GM21529 (cell line): ENCODE measurements at regions not wholly inside any gene's neighbourhood (a gene's known extent, or its start where the extent isn't known, plus 50 kb on each side); places are given as distances from the start of the nearest gene placed in this dataset.

ENCODE experiments used
- ATAC-seq: cut with Tn5 transposase; IDR thresholded peaks from one replicate; pipeline ENCODE4 v1.9.1; 2021; ENCODE audit not compliant: unreplicated experiment

DNA sequence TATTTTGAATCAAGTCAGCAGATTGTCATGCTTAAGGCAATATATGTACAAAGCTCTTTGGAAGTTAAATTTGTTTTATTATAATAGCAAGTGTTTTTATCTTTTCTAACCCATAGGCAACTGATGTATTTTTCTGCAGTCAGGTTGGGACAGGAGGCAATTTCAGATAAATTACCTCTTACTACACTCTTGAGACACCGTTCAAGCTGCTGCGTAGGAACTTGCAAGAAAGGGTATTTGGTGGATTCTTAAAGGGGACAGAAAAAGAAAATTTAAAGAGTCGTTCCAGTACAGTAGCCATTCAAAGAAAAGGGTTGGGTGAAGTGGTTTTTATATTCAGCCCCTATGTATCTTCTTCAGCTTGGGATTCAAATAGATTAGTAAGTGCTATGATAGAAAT is 112.4 kb upstream of the APC start:
- ATAC-seq = no peak

DNA sequence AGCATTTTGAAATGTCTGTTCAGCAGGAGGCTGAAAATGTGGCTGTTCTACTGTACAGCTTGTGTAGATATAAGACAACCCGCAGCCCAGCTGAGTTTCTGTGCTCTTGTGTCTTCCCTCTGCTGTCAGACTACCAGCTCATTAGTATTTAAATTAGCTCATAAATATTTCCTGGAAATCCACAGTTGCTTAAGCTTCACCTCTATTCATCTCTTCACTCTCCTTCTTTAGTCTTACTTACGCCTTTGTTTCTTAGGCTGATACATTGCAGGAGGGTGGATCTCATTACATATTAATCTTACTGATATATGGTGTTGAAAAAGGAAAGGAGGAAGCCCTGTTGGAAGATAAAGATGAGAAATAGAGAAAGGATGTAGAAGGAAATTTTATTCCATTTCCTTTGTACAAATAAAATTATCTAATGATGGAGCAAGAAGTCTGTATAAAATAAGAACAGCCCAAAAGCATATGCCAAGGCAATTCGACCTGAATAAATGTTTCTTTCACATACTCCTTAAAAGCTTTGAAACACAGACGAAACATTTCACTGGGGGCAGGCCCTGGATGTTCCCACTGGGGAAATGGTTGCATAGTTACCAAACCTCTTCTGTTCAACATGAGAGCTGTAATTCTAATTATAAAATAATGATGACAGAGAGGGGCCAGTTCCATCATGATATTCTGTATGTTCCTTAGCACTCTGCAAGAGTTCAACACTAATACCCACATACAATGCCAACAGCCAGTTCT is 111.8 kb upstream of the APC start:
- ATAC-seq = no peak

DNA sequence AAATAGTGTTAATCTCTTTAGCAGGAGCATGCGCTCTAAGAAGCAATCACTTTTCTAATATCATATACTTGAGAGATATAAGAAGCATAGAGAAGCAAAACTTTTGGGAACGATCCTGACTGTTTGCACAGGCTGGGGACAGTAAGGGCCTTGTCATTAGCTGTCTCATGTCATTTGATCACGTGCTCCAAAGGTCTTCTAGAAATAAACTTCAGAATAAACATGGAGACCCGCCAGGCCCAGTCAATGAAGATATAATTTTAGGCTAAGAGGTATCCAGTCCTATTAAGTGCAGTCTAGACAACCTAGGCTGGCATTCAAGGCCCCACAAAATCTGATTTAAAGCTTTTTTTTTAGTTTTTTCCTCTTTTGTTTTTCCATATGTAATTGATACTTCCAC is 111.0 kb upstream of the APC start:
- no peak for ATAC-seq

DNA sequence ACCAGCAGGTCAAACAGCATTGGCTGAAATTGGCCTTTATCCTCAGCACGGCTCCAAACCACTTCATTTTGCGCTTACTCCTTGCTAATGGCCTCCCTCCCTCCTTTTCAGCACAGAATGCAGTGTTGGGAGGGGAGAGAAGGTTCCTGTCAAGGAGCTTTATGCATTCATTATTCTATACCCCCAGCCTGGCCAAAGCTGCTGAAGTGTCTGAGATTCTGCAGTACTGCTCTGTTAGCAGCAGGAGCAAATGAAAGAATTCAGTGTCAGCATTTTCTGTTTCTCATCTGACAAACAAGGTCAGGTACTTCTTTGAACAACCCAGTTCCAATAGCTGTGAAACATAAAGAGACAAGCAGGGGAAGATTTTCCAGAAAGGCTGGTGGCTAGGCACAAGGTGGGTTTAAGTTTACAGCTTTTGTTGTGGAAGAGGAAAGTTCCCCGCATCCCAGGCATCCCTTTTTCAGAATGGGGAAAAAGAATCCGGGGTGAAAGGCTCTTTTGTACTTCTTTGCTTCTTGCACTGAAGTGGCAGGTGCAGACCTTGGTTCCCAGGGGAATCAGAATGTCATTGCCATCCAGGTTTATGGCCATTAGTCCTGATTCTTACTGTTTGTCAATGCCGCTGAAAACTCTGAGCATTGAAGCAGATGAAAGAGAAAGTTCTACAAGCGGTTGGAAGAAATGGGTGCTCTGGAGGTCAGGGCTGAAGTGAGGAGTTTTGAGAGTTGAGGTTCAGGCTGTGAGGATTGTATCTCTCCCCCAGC is 109.3 kb upstream of the APC start:
- ATAC-seq = no peak

DNA sequence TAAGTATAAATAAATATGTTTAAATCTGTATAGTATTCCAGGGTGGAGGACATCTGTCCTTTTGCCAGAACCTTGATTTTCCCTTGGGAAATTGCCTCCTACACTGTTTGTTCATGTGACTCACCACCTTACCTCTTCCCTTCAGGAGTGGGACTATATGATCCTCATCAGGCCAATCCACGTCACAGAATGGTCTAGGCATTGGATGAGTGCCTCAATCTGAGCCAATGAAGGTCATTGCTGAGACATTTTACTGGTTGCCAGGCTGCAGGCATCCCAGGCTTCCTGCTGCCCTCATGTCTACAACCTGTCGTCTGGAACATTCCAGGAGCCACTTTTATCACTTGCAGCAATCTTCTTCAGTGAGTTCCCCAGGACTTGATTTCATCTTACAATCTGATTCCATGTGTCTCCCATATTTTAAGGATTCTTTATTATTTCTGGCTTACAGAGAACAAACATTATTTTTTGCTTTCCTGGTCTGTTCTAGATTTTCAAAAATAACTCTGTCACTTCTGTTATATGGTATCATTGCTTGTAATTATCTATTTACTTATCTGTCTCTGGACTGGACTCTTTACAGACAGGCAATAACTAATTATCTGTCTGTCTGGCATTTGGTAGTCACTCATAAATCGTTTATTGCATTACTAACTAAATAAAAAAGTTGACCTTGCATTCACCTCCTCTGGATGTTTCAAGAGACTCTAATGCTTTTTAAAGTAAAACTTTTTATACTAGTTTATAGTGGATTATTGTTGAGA is 107.3 kb upstream of the APC start:
- no peak for ATAC-seq

DNA sequence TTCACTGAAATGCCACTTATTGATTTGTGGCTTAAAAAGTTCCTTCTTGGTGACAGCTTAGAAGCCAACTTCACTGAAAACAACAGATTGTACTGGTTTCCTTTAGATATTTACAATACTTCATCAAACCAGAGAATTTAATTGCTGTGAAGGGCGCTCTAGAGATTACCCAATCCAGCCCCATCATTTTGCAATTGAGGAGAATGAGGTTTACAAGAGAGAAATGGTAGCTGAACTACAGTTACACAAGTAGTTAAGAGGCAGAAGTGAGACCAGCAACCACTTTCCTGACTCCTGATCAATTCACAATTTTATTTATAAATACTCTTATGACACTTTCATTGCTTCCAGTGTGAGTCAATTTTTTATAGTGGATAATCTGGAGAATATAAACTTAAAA is 103.5 kb upstream of the APC start:
- no peak for ATAC-seq

DNA sequence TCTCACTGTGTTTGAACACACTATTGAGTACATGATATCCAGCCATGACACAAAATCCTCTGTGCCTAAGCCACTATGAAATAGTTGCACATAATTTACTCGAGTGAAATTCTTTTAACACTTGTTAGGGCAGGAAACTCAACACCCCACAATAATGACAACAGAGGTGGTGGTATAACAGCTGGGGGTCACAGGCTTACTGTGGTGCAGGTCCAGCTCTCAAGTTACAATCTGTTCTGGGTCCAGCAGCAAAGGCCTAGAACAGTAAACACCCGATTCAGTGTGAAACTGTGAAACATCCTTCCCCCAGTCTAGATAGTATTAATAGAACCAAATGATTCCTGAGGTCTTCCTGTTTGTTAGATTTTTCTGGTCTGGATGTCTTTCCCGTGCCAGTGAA is 102.9 kb upstream of the APC start:
- no peak for ATAC-seq

DNA sequence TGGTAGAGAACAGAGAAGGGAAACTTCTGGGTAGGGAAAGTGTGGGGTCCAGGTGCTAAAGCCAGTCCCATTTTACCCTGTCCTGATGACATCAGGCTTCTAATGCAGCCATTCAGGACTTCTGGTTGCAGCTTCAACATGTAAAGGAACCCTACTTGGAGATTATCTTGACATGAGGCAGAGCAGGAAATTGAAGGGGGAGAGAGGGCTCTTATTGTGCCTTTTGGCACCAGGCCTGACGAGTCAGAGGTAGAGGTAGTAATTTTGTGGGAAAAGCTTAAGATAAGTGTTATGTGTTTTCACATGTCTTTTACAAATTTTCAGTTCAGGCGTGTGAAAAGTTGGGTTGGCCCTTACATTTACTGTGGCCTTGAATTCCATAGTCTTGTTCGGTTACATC is 102.4 kb upstream of the APC start:
- no peak for ATAC-seq

DNA sequence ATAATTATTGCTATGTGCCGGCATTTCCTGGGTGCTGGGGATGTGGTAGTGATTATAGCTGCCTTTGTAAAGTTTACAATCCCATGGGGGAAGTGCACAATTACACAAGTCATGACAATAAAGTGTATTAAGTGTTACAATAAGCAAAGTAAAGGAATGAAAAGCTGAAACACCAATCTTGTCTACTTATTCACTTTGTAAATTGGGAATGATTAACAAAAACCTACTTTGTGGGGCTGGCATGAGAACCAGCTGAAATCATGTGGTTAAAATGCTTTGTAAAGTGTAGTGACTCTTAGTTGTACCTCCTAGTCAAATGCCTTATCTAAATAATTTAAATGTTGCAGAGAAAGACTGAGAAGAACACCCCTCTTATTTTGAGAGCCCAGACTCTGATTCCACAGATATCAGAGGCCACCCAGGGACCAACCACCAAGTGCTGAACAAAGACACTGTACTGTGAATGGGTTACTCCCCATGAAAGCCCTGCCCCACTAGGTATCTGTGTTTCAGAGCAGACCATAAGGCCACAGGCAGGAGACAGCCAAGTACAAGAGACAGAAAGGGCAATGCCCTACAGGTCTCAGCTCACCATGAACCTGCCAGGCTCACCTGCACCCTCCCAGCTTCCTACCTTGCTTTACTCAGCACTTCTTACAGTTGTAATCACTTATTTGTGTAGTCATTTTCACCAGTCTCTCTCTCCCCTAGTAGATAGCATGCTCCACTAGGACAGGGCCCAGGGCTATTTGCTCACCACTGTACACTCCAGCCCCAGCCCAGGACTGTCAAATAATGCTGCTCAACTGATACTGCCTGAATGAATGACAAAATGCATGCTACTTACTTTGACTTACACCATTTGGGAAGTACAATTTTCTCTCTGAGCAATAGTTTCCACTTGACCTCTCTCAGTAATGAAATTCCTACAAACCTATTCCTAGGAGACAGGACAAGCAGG is 101.6 kb upstream of the APC start:
- no peak for ATAC-seq

DNA sequence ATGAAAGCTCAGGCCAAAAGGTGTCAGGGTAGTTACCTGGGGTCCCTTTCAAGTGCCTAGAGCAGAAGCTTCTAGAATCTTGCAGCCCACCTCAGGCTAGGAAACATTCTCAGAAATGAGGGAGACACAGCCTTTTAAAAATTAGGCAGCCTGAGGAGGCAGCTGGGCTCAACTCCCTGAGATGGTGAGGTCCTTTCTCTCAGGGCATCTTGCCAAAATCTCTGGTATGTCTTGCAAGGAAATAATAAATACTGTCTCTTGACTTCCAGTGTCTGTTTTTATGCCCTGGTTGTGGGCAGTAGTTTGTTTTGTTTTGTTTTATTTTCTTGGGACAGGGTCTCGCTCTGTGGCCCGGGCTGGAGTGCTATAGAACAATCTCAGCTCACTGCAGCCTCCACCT is 100.9 kb upstream of the APC start:
- ATAC-seq = no peak

DNA sequence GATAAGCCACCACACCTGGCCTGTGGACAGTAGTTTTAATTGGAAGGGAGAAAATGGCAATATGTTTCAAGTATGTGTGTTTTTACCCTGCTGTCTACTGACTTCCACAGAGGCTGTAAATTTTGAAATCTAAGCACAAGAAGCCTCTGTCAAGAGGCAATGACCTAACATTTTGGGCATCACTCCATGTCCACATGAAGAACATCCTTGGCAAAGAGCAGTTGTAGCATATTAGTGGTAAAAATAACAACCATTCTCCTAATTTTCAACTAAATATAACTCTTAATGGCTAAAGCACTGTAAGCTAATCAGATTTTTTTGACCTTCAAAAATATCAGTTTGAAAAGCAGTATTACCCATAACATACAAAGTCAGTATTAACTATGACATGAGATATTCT is 100.3 kb upstream of the APC start:
- no peak for ATAC-seq

DNA sequence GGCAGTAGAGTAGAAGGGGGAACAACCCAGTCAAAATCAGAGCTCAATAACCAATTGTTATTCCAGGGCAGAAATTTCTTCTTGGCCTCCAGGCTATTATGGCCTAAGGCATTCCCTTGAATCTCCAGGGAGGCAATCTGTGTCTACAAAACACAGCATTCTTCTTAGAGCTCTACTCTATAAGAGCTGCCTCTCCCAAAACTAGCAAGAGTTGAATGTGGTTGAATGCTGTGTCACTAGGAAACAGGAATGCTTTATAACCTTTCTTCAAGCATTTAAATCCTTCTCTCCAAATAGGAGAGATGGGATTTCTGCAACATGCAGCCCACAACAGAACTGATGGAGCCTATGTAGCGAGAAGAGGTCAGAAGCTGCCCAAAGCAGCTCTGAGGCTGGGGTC is 97.1 kb upstream of the APC start:
- ATAC-seq = no peak

DNA sequence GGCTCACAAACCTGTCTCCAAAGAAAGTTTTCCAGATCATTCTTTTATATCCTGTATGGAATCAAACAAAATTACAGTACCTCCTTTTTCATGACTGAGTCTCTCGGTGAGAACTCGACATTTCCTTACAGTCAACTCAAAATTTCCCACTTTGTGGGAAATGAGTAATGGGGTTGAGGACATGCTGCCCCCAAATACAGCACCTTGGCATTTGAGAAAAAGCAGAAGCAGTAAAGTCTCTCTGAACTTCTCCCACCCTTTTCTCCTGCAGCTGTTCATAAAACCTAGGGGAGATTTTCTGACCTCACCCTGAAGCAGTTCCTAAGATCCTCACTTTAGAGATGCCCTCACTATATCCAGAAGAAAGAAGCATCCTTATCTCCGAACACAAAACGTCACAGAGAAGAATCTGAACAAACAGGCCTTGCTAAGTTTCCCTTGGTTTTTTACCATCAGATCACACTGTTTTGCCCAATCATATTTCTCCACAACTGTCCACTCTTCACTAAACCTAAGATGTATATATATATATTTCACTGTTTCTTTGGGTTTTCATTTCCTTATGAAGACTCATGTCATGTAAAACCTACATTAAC is 96.1 kb upstream of the APC start:
- ATAC-seq = no peak

DNA sequence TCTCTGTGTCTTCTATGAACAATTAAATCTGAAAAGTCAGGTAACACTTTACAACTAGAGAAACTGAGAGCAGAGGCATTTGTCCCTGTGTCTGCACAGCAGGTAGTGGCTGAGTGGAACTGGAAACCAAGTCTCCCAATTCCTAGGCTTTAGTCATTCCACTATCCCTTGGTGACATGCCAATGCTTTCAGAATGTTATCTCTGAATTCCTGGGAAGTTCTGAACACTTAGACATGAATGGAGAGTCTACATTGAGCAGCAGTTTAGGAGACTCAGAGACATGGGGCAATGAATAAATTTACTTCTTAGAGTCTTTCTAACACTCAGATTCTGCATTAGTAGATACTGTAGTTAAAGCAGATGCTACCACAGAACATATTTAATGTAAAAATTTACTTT is 94.8 kb upstream of the APC start:
- ATAC-seq = no peak

DNA sequence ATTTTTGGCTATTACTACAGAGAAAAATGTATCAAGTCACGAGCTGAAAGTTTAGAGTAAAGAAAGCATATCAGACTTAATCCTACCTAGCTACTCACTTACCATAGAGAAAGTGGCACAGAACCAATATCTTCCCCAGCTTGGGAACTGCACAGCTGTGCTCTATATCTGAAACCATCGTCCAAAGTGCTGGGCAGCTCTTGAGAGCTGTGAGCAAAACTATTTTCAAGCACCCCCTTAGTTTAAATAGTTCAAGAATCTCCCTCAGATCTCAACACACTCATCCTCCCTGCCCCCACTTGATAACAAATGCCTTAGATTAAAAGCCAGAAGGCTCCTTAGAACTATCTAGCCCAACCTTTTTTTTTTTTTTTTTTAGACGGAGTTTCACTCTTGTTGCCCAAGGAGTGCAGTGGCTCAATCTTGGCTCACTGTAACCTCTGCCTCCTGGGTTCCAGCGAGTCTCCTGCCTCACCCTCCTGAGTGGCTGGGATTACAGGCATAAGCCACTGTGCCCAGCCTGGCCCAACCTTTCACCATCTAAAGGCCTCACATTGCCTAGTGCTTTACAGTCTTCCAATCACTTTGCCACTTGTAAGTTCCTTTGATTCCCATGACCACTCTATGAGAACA is 94.2 kb upstream of the APC start:
- no peak for ATAC-seq

DNA sequence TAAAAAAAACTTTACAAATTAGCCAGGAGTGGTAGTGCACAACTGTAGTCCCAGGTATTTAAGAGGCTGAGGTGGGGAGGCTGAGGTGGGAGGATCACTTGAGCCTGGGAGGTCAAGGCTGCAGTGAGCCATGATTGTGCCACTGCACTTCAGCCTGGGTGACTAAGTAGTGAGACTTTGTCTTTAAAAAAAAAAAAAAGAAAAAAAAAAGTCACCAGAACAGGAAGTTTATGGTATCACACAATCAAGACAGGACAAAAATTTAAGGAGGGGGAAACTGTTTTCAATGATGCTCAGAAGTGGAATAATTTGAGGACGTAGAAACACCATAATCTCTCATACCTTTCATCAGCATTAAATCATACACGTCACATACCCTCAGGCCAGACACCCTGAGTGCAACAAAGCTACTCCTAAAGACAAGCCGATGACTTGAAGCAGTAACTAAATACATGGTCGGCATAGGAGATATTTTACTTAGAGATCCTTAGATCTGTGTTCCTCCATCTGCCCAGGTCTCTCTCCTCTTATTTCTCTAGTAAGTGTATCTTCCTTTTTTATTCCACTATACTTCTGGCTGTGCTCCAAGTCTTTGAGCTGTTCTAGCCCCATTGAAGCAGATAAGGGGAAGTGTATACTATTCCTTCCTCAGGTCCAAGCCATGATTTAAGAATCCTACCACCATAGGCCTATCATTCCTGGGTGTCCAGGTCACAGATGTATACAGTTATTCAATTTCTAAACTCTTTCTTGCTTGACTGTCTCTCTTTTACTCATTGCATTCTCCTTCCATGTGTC is 91.3 kb upstream of the APC start:
- ATAC-seq = no peak

DNA sequence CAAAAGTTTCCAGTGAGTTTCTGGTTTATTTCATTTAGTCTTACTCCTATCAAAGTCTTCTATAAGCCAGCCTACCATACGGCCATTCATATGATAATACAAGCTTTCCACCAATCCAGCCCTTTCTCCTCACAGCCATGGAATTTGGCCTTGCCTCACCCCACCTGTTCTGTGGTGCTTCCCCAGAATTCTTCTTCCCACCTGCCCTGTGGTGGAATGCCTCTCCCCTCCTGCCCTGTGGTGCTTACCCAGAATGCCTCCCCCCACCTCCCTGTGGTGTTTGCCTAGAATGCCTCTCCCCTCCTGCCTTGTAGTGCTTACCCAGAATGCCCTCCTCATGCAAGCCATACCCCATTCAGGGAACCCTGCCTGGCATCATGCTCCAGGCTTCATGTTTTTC is 90.3 kb upstream of the APC start:
- no peak for ATAC-seq

DNA sequence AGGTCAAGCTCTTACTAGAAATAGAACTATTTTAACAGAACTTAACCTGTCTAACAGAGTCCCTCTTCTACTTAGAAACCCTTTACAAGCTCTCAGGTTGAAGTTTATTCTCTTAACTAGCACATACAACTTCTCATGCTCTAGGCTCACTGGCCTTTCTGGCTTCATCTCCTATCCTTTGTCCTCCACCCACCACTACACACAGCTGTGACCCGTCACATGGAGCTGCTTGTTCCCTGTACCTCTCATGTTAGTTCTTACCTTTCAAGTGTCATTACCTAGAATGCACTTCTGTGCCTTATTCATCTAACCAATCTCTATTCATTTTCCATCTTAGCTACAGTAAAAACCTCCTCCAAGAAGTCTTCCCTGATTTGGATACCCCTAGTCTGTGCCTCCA is 89.4 kb upstream of the APC start:
- no peak for ATAC-seq

DNA sequence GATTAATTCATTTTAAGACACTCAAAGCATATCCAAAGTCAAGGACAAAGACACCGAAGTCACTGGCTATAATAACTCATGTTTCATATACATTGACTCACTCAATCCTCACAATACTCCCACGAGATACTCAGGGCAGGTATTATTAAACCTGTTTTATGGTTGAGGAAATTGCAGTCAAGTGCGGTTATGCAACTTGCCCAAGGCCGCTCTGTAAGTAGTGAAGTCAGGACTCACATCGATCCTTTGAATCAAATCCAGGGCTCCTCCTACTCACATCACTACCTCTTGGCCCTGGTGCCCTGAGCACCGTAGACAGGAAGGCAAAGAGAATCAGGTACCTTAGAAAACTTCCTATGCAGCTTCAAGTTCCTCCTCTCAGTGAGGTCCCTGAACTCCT is 87.8 kb upstream of the APC start:
- ATAC-seq = no peak
